Glutamatergic neuron (in vitro differentiated cells): ENCODE measurements at regions not wholly inside any gene's neighbourhood (a gene's known extent, or its start where the extent isn't known, plus 50 kb on each side); places are given as distances from the start of the nearest gene placed in this dataset.

ENCODE experiments used
- DNase-seq: peaks from one replicate; pipeline ENCODE4 v3.0.0; 2022
- H3K27ac Mint-ChIP-seq: one replicate; pipeline ENCODE4 v1.8.0; 2020; ENCODE audit warnings: mild to moderate bottlenecking, mixed read lengths, inconsistent platforms; ENCODE audit not compliant: unreplicated experiment
- H3K27me3 Mint-ChIP-seq: one replicate; pipeline ENCODE4 v1.8.0; 2020; ENCODE audit warnings: mild to moderate bottlenecking, moderate library complexity, mixed read lengths, inconsistent platforms; ENCODE audit not compliant: unreplicated experiment
- H3K36me3 Mint-ChIP-seq: one replicate; pipeline ENCODE4 v1.8.0; 2020; ENCODE audit warnings: mild to moderate bottlenecking, mixed read lengths, inconsistent platforms; ENCODE audit not compliant: unreplicated experiment
- H3K4me1 Mint-ChIP-seq: one replicate; pipeline ENCODE4 v1.8.0; 2020; ENCODE audit warnings: mild to moderate bottlenecking, low read depth, mixed read lengths, inconsistent platforms; ENCODE audit not compliant: unreplicated experiment
- H3K4me3 Mint-ChIP-seq: one replicate; pipeline ENCODE4 v1.8.0; 2020; ENCODE audit warnings: mild to moderate bottlenecking, mixed read lengths, inconsistent platforms; ENCODE audit not compliant: unreplicated experiment
- H3K9me3 Mint-ChIP-seq: one replicate; pipeline ENCODE4 v1.8.0; 2020; ENCODE audit warnings: mild to moderate bottlenecking, moderate library complexity, mixed read lengths, inconsistent platforms; ENCODE audit not compliant: unreplicated experiment
- CTCF ChIP-seq: fragments of 200-600 bp; sonication (generic); IDR thresholded peaks from one replicate; pipeline ENCODE4 v1.5.0; 2021; ENCODE audit not compliant: partially characterized antibody, unreplicated experiment

- Mint-ChIP-seq H3K9me3 (peaks cover 2% of the 10 kb centered on the region), H3K36me3 (peaks cover 4% of the 10 kb centered on the region), H3K27ac (no peak overlapping the region), H3K27me3 (no peaks in the 10 kb centered on the region), H3K4me1 (no peaks in the 10 kb centered on the region), H3K4me3 (no peak overlapping the region)
- no peak for TF ChIP-seq CTCF
- no peak for DNase-seq
These were observed 814.4 kb downstream of the CDH11 start for GRCh38 chr16:64307431-64307830.

DNA sequence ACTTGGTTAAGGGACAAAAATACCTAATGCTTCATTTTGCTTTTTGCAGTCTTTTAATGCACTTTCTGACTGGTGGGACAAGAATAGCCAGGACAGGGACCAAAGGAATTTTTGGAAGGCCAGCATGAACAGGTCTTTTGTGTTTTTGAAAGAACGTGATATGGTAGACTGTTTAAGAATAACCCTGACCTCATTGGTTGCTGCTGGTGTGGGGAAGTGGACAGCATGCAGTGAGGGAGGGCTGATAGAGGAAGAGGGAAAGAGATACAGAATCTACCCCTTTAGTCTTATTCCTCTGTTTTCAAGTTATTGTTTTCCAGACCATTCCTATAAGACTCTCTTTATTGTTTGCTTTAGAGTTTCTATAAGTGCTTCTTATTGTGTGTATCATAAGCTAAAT lies 816.2 kb downstream of the CDH11 start:
- Mint-ChIP-seq H3K27me3 (no peaks in the 10 kb centered on the region), H3K27ac (no peak overlapping the region), H3K9me3 (peaks cover 2% of the 10 kb centered on the region), H3K4me3 (no peak overlapping the region), H3K36me3 (peaks cover 4% of the 10 kb centered on the region), H3K4me1 (no peaks in the 10 kb centered on the region)
- TF ChIP-seq CTCF = no peak
- DNase-seq = no peak

- no peak overlapping the region for H3K27ac Mint-ChIP-seq
- no peak for DNase-seq
- peaks cover 4% of the 10 kb centered on the region for H3K36me3 Mint-ChIP-seq
- H3K9me3 Mint-ChIP-seq = peaks cover 2% of the 10 kb centered on the region
- H3K27me3 Mint-ChIP-seq = no peaks in the 10 kb centered on the region
- no peak for TF ChIP-seq CTCF
- H3K4me1 Mint-ChIP-seq = no peaks in the 10 kb centered on the region
- H3K4me3 Mint-ChIP-seq = no peak overlapping the region
These were observed 816.9 kb downstream of the CDH11 start for GRCh38 chr16:64304951-64305350.

DNA sequence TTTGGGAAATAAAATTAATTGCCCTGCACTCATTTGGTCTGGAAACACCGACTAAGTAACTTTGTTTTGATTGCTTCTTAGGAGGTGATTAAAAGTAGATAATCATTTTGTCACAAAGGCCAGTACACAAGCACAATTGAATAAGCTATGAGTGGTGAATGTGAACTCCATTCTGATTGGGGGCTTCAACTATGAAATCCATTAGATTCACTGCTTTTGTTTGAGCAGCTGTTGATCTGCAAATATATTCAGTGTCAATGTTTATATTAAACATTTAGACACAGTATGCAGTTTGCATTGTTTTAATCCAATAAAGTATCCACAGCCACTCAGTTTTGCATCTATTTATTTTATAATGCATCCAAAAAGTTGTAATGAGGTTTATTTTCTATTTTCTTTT lies 817.5 kb downstream of the CDH11 start:
- H3K27ac Mint-ChIP-seq = no peak overlapping the region
- H3K27me3 Mint-ChIP-seq = no peaks in the 10 kb centered on the region
- H3K36me3 Mint-ChIP-seq = peaks cover 4% of the 10 kb centered on the region
- DNase-seq = no peak
- H3K4me3 Mint-ChIP-seq = no peak overlapping the region
- H3K9me3 Mint-ChIP-seq = peaks cover 2% of the 10 kb centered on the region
- no peaks in the 10 kb centered on the region for H3K4me1 Mint-ChIP-seq
- TF ChIP-seq CTCF = no peak

DNA sequence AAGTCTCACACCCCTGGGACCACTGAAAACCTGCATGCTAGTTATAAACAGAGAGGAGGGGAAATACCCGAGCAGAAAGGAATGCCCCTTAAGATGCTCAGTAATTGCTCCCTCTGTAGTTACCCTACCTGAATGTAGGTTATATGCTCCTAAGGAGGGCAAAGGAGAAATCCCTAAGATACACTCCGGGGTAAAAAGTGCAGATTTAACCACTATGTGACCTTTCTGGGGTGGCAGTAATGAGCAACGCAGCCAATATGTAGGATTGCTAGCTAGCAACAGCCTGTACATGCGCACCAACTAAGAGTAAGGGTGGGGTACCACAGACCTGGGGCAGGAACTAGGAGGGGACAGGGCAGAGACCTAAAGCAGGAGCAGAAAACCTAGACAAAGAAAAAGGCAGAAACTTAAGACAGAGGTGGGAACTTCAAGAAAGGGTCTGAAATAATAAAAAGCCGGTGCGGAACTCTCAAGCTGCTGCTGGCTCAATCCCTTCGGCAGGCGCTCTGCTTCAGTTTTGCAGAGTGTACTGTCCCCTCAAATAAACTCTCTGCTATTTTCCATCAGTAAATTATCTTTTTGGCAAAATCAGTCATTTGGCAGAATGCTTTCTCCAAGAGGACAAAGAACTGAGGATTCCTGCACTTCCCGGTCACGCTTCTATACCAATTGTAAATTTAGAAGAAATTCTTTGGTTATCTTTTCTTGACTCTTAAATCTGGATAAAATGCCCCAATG lies 823.8 kb downstream of the CDH11 start:
- Mint-ChIP-seq H3K27me3 (no peaks in the 10 kb centered on the region), H3K4me1 (no peaks in the 10 kb centered on the region), H3K4me3 (no peak overlapping the region), H3K27ac (no peak overlapping the region), H3K36me3 (no peaks in the 10 kb centered on the region), H3K9me3 (no peaks in the 10 kb centered on the region)
- no peak for TF ChIP-seq CTCF
- DNase-seq = no peak
